Hypothalamus (tissue), 51 donors: ENCODE measurements at regions not wholly inside any gene's neighbourhood (a gene's known extent, or its start where the extent isn't known, plus 50 kb on each side); places are given as distances from the start of the nearest gene placed in this dataset.
A peak's percentile ranks its signal among the peaks of the same experiment; 100 is the strongest.
"Not testable (repeated sequence)": the region's sequence is repeated elsewhere in the genome, so short reads cannot be mapped to it uniquely, and the experiment has no call there.

ENCODE experiments used
- DNase-seq, 51 donors: peaks; one replicate each; lab custom pipeline; 2025; lab: John Stamatoyannopoulos, UW

DNA sequence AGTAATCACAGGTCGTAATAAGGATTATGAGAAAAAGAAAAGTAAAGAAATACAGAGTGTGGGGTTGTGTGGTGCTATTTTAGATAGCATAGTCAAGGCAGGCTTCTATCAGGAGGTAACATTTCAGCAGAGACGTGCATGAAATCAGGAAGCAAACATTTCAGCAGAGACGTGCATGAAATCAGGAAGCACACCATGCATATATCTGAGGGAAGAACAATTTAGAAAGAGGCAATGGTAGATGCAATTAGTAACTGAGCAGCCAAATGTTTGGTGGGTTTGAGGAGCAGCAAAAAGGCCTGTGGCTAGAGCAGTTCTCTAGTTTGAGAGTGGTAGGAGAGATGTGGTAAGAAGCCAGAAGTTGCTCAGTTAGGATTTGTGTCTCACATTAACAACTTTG is 713.7 kb downstream of the ADCYAP1 start:
- DNase-seq = no peak

DNA sequence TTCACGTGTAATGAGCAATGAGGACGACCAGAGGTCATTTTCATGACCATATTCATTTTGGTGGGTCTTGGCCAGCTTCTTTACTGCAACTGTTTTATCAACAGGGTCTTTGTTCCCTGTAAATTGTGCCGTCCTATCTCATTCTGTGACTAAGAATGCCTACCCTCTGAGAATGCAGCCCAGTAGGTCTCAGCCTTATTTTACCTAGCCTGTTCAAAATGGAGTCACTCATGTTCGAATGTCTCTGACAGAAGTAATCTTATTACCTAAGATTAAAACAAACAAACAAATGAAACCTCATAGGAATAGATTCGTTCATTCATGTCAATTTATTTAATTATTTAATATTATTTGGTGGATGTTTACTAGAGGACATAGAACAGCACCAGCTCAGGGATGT is 714.8 kb downstream of the ADCYAP1 start:
- no peak for DNase-seq

DNA sequence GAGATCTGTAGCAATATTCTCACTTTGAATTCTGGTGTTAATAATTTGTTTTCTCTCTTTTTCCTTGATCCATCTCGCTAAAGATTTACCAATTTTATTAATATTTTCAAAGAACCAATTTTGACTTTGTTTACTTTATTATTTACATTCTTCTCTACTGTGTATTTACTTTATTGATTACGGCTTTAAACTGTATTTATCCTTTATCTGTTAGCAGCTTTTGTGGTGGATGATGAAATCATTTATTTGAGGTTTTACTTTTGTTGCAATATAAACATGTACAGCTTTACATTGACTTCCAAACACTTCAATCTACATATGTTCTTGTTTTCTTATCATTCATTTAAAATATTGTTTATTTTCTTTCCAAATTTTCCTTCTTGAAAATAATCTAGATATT is 719.9 kb downstream of the ADCYAP1 start:
- no peak for DNase-seq

DNA sequence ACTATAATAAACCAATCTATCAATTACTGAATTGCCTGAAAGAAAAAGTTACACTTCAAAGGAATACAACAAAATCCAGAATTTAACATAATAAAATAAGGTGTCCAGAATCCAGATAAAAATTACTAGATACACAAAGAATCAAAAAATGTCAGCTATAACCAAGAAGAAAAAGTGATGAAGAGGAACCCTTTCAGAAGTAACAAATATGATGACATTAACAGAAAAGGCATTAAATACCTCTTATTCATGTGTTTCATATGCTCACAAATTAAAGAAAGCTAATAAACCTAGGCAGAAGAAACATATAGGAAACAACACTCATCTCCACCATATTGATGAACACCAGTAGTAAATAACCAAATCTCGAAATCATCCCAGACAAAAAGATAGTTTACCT is 722.8 kb downstream of the ADCYAP1 start:
- no peak for DNase-seq

DNA sequence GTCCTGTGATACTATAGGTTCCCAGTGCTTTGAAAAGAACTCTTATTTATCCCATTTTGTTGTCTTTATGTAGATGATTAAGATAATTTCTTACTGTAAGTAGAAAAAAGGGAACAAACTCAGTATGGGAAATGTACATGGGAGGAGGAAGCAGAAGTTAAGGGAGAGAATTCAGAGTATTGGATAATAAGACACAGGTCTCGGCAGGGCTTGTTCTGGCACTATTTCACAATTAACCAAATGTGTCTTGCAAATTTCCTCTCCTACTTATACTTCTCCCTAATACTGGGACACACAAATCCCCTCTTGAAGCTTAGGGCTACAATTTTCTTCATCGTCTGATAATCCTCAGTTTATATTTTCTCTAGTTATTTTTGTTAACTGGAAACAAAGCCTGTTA is 744.0 kb downstream of the ADCYAP1 start:
- no peak for DNase-seq

DNA sequence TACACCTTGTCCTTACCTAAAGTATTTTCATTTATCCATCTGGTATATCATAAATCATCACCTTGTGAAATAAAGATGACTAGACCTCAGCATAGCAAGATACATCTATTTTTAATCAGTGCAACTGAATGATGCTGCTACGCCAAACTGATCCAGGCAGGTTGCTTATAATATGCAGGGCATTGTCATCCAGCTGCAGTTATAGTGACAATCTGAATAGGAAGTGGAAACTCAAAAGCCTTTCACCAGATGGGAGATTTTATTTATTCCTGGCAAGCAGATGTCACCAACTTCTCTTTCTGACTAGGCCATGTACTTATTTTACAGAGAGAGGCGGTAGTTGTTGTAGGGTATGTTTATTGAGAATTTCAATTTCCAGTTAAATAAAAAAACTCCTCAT is 747.3 kb downstream of the ADCYAP1 start:
- no peak for DNase-seq

DNA sequence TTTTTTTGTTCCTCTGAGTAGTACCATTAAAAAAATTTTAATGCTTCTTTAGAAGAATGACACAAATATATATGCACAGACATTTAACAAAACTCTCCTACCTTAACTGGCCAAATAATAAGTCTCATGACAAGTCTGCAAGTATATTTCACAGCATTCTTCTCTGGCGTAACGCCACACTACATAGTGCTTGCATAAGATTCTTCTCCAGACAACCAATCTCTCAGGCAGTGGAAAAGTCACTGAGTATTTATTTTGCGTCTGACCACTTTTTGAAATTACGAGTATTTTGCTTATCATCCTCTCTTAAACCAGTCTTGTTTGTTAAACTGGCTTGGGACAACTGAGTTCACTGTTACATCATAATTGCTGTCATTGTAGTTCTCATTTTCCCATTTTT is 749.2 kb downstream of the ADCYAP1 start:
- DNase-seq = no peak

DNA sequence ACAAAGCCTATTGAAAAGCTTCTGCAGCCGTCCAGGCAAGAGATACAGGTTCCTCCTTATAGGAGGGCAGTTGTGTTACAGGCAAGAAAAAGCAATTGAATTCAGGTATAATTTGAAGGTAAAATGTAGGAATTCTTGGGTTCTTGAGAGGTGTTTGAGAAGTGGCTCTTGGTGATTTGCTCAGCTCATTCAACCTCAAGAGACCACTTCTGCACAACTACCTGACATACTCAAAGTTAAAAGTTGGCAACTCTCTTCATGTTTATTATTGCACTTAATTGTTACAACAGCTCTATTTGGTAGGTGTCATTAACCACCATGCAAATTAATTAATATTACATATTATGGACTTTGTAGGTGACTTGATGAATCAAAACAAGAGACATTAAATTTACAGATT is 753.2 kb downstream of the ADCYAP1 start:
- DNase-seq = no peak

DNA sequence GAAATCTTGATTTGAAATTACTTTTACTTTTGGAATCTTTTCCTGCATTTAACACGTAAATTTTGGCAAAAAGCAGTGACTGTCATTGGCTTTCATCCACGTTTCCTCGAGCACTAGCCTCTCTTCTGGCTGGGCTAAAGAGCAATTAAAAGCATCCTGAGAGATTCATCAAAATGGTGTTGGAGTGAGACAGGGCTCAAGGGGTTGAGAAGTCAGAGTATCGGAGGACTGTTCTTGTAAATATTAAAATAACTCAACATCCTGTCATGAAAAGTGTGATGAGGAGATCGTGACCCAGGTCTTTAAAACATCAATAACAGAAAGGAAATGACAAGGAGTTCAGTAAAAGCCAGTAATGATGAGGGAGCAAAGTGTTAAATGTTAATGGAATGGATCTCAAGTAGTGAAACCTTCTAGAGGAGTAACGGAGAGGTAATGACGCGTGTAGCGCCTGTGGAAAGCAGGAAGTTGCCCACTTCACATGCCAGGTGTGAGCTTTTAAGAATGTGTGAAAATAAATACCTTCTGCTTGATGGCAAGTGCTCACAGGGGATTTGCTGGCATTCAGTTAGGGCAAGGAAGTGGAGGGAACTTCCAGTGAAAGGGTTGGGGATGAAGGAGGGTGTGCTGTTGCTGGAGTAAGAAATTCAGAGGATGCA is 754.4 kb downstream of the ADCYAP1 start:
- no peak for DNase-seq

DNA sequence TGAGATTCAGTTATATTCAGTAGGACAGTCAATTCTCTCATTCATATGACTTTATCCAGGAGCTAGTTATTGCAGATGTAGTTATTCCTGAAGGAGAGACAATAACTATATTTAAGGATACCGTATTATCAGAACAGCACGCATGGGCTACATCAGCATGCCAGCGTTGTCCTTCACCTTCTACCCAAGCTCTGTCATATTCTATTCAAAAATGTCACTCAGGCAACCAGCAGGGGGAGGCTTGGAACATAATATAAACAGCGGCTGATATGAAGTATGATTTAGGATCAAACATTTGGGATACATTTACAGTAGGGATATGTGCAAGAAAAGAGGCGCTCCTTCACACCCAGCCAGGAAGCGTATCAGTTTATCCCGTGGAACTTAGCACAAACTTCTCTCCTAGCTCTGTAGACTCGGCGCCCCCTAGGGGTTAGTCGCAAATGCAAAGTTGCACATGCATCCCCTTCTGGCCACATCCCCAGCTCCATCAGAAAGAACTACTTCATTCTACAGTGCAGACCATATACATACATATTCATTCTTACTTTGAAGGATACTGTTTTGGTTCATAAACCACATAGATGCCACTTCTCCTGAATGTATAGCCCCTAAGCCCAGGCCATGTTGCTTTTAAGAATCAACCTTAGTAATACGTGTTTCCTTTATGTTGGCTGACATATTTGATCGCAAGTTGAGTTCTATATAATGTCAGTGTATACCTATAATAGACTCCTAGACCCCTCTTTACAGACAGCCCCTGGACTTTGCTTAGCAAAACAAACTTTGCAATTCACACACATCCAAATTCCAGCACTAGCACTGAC is 759.4 kb downstream of the ADCYAP1 start:
- DNase-seq = peak in 9 of 51 donors; percentile 0 to 29 (median 2)

DNA sequence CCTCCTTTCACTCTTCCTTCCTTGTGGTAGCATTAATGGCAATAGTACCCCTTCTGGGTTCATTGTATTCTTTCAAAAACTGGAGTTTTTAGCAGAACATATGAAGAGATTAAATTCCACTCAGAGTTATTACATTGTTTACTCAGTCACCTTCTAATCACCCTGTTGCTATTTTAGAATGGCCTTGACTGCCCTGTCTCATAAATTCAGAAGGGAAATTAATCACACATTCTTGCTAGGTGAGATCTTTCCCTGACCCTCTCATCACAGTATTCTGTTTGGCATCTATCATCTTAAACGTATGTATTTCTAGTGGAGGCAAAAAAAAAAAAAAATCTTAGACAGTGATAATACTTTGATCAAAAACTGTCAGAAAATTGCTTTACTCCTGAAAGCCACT is 760.4 kb downstream of the ADCYAP1 start:
- DNase-seq = no peak

DNA sequence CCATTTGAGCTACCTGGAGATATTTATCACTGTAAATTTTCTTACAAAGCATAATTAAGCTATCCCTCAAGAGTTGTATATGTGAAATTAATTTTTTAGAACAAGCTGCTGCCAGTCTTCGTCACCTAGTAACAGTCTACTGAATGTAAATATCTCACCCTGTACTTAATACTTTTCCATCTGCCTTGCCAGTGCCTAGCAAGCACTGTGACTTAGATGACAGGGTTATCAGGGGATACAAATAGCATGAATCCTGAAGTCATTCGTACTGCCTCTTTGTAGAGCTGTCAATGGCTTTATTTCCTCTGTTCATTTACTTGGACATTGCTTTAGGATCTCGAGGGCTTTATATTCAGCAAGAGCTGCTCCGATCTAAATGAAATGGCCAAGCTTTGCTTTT is 763.6 kb downstream of the ADCYAP1 start:
- DNase-seq = no peak

DNA sequence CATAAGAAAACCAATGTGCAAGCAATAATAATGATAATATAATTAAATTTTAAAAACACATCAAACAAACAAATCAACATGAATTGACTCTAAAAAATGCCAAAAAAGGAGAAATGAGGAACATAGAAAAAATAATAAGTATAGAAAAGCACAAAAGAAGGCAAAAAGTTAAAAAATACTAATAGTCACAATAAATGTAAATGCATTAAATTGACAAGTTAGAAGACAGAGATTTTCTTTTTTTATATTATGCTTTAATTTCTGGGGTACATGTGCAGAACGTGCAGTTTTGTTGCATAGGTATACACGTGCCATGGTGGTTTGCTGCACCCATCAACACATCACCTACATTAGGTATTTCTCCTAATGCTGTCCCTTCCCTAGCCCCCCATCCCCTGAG is 767.0 kb downstream of the ADCYAP1 start:
- DNase-seq = not testable (repeated sequence)

DNA sequence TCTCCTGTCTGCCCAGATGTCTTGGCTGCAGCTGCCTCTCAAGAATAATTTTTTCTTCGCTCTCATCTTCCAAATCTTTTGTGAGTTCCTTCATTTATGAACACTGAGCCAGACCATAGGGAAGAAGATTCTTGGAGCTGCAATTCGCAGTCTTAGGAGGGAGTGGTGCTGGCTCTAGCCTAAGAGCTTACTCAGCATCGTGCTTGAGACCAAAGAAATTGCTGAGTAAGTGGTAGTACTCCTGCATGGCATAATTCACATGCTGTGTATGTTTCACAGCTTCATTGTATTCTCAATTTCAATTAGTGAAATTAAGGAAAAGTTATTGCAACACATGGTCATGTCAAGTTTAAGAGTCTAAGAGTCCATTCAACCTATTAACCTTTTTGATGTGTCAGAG is 771.7 kb downstream of the ADCYAP1 start:
- DNase-seq = no peak

DNA sequence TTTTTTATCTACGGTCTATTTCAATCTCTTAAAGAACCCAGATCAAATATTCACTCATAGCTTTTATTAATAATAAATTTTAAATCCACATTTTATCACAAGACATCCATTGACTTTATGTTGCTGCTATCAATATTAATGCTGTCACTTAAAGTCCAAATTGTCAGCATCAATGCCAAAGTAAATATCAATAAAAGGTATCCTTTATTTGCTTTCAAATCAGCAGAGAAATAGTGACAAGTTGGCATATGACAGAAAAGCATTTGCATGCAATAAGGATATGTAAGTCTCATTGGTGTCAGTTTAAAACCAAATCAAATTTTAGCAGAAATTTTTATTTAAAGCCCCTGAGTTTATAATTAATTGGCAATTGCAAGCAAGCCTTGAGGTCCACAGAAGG is 775.4 kb downstream of the ADCYAP1 start:
- DNase-seq = no peak

DNA sequence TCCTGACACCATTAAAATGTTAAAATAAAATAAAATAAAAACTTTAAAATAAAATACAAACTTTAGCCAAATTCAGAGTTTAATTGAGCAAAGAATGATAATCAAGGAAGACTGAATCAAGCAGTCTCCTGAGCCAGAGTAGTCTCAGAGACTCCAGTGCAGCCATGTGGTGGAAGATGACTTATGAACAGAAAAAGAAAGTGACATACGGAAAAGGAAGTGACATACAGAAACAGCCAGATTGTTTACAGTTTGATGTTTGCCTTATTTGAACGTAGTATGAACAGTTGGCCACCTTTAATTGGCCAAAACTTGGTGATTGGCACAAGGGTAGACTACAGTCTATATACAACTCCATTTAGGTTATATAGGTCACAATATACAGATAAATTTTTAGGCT is 787.2 kb downstream of the ADCYAP1 start:
- no peak for DNase-seq

DNA sequence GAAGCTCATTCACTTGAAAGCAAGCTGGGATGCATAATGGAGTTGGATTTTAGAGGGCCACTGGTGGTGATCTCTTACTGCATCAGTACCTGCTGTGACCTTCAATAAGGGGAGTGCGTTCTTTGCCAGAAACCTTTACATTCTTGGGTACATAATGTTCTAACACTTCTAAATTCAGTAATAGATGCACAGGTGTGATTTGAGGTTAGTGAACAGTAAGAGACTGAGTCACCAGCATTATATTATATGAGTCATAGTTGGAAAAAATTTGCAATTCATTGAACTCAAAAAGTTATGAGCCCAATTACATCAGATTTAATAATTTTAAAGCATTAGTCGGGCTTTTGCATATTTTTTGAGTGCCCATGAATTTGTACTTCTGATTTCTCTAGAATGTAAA is 803.3 kb downstream of the ADCYAP1 start:
- DNase-seq = peak in 1 of 51 donors; percentile 5

DNA sequence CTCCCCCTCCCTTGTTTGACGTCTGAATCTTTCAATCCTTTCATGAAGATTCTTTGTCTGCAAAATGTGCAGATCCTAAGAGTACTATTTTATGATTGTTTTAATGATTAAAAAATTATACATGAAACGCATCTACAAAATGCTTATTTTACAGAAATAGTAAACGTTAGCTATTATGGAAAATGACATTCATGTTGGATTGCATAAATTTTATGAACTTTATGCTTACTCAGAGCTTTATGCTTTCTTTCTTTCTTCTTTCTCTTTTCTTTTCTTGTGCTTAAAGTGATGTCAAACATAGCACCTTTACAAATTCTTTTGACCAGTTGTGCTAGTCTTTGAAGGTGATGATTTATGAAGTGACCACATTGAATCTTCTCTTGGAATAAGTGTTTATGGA is 805.4 kb downstream of the ADCYAP1 start:
- DNase-seq = no peak

DNA sequence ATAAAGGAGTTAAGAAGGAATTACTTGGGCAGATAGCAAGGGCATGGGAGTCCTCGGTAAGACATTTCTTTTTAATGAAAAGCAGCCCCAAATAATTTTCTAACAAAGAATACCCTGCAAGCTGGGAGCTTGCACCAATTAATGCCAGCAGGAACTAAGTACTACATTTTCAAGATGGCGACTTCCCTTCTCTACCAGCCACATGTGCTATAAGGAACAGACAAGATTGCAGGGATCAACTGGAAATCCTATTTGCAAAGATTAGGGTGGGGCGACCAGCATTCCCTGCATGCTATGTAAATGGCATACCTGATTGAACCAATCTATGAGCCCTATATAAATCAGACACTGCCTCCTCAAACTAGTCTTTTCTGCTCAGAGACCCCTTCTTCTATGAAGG is 827.5 kb downstream of the ADCYAP1 start:
- DNase-seq = no peak

DNA sequence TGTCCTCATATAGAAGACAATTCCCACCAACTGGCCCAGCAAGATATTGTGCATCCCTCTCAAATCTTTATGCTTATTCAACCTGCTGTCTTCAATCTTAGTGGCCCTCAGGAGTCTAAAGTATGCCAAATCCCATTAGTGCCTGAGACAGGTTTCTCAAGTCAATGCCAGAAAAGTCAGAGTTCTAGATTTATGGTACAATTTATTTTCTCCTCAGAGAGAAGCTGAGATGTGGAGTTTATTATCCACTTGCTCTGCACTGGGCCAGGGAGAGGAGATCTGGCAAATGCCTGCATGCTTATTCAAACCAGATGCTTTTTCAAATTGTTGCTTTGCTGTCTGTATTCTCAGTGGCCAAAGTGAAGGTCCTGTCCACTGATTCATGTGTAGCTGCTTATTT is 825.2 kb downstream of the METTL4 start:
- DNase-seq = no peak

DNA sequence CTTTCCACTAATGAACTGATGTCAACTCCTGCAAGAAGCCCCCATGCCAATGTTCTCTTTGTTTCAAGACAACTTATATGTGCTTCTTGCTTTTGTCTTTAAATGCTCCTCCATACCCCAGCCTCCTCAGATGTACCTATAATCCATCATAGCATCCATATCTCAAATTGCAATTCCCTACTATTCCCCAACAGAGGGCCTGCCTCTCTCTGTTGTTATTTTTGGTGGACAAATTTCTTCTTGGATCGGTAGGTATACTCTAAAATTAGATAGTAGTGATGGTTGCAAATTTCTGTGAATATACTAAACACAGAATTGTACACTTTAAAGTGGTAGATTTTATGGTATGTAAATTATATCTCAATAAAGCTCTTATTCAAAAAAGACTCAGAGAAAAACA is 820.1 kb downstream of the METTL4 start:
- DNase-seq = no peak

DNA sequence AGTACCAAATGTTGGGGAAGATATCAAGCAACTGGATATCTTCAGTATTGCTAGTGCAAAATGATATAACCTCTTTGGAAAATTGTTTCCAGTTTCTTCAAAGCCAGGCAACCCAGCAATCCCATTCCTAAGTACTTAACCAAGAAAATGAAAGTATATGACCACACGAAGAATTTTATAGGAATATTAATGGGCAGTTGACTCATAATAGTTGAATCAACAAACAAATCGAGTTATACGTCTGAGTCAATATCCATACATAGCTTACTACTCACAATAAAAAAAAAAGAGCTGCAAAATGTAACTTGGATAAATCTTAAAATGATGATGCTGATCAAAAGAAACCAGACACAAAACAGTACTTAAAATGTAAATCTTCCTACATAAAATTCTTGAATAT is 810.4 kb downstream of the METTL4 start:
- no peak for DNase-seq

DNA sequence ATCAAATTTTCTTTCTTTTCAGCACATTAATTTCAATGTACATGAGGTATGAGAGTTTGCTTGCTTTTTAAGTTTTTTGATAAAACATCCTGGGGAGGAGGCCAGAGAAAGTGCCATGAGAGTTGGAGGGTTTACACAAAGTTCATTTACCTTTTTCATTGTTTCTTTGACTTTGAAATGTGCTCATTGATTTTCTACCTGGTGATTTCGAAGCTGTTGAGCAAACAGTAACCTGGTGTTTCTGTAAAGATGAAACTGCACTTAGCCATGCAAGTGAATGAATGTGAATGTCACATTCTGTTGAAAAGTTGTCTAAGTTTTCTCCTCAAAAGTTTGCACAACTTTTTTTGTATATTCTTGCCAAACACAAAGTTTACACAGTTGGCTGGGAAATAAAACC is 797.0 kb downstream of the METTL4 start:
- DNase-seq = no peak
